H54 (cell line): ENCODE measurements at regions not wholly inside any gene's neighbourhood (a gene's known extent, or its start where the extent isn't known, plus 50 kb on each side); places are given as distances from the start of the nearest gene placed in this dataset.

Source experiments
- DNase-seq: peaks from one replicate; pipeline ENCODE4 v3.0.0; 2011; ENCODE audit warnings: low spot score, mixed read lengths; ENCODE audit not compliant: insufficient read length
- FAIRE-seq: peaks from 3 replicates; lab custom pipeline; 2011; peaks lifted over from hg19 to GRCh38; lab: Jason Lieb, UNC
- POLR2A ChIP-seq: IDR thresholded peaks from 2 replicates; pipeline ENCODE4 v1.6.1; 2011; ENCODE audit warnings: low read depth, mild to moderate bottlenecking, low read length

DNA sequence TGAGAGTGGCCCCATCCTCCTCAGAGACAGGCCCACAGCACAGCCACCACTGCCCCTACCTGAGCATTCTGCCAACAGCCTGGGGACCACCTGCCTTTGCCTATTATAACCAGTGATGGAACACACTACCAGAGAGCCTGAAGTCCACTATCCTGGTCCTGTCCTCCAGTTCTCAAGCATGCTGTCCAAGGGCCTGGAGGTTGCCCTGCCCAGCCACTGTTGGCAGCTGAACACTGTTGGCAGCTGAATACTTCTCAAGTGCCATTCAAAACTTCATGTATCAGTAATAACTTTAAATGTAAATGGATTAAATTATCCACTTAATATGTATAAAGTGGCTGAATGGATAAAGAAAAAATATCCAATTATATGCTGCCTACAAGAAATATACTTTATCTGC is 194.3 kb upstream of the JADE1 start:
- FAIRE-seq, result no peak
- no peak for TF ChIP-seq POLR2A
- no peak for DNase-seq

DNA sequence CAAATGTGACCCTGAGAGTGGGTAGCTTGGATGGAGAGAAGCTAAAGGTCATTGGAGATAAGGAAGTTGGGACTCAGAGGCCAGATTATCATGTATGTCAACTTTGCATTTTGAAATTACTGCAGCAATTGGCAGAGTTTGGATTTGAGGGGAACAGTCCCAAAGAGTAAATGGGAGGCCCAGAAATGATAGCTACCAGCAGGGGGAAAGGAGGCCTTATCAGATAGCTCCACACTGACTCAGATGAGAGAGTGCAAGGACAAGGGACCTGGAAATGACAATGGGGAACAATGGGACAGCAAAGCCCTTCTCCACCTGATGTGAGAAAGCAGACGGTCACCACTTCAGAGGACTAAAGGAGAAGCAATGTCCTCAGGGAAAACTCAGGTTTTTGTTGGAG is 201.5 kb upstream of the JADE1 start:
- DNase-seq, result no peak
- no peak for FAIRE-seq
- TF ChIP-seq POLR2A, result no peak

DNA sequence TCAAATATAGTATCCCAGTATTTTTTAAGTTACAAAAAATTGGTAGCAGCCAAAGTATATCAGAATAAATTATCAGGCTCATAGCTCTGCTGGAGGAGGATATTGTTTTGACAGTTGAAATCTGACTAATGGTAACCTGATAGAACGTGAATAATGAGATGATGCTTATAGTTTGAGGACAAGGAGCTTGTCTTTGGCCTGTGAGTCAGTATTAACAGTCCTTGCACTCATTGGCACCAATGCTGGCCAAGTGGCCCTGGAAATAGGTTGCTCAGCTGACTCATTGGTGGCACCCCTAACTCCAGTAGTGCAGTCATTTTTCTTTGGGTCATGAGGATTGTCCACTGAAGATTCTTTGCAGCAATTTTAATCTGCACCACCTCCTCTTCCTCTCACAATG is 203.3 kb upstream of the JADE1 start:
- no peak for TF ChIP-seq POLR2A

GRCh38 chr4:128604840-128605239 is 204.7 kb upstream of the JADE1 start:
- FAIRE-seq (no peak), DNase-seq (no peak)
- no peak for TF ChIP-seq POLR2A

More for the DNA sequence above, 203.3 kb upstream of the JADE1 start:
- peak; percentile 71 for FAIRE-seq
- DNase-seq, result peak; percentile 15

- no peak for FAIRE-seq
- DNase-seq, result no peak
- no peak for TF ChIP-seq POLR2A
These were observed 205.3 kb upstream of the JADE1 start for GRCh38 chr4:128604204-128604603.

DNA sequence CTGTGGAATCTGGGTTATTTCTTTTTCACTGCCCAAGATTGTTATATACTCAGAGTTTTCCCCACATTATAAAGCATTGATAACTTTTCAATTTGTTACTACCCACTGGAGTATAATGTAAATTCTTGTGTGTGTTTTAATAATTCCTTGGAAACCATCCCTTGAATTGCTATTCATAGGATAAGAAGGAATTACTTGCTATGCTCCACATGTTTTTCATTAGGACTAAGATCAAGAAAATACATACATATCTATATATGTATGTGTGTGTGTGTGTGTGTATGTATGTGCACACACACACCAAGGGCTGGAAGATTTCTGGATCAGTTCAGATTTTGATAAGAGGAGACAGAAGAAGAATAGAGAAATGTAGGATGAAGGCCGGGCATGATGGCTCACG is 206.4 kb upstream of the JADE1 start:
- FAIRE-seq (no peak), DNase-seq (no peak)
- no peak for TF ChIP-seq POLR2A

- FAIRE-seq, result no peak
- no peak for TF ChIP-seq POLR2A
- DNase-seq, result no peak
These were observed 207.4 kb upstream of the JADE1 start for GRCh38 chr4:128601991-128602695.

- TF ChIP-seq POLR2A, result no peak
- DNase-seq, result peak; percentile 55
- FAIRE-seq, result peak; percentile 84
These were observed 208.3 kb upstream of the JADE1 start for GRCh38 chr4:128600996-128601871.

DNA sequence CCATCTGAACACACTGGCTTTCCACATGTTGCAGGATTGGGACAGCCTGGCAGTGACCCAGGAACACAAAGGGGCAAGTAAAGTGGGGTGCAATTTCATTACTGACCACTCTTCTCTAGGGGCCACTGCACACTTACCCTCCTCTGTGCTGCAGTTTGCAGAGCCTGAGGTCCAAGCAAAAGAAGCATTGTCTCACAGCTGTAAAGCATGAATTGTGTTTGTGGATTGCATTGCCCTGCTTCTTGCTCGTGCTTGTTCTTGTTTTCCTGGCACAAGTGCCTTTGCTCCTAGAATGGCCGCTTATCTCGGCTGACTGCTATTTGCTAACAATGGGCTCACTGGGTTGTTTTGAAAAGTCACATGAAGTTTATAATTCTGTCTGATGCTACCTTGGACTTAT is 209.1 kb upstream of the JADE1 start:
- DNase-seq (no peak), FAIRE-seq (no peak)
- TF ChIP-seq POLR2A, result no peak

- DNase-seq (no peak), FAIRE-seq (no peak)
- TF ChIP-seq POLR2A, result no peak
These were observed 212.0 kb upstream of the JADE1 start for GRCh38 chr4:128597500-128597899.

DNA sequence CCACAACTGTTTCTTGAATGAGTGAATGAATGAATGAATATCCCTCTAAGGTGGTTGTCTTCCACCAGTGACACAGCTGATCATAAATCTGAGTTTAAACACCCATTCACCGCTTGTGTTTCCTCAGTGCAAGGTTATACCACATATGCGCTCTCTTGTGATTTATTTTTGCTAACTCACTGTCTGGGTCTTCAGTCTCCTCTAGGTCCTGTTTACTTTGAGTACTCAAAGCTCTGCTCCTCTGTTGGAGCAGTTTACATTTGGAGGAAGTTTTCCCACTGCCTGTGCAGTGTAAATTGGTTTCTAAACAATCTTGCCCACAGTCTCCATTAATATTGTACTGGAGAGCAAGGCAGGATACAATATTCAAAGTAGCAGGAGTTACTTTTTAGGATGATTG is 212.6 kb upstream of the JADE1 start:
- DNase-seq (no peak), FAIRE-seq (no peak)
- TF ChIP-seq POLR2A, result no peak

- no peak for FAIRE-seq
- TF ChIP-seq POLR2A, result no peak
These were observed 213.4 kb upstream of the JADE1 start for GRCh38 chr4:128596115-128596514.

GRCh38 chr4:128591482-128591881 is 218.0 kb upstream of the JADE1 start:
- DNase-seq (no peak), FAIRE-seq (no peak)
- TF ChIP-seq POLR2A, result no peak

More at GRCh38 chr4:128596115-128596514, 213.4 kb upstream of the JADE1 start:
- no peak for DNase-seq

DNA sequence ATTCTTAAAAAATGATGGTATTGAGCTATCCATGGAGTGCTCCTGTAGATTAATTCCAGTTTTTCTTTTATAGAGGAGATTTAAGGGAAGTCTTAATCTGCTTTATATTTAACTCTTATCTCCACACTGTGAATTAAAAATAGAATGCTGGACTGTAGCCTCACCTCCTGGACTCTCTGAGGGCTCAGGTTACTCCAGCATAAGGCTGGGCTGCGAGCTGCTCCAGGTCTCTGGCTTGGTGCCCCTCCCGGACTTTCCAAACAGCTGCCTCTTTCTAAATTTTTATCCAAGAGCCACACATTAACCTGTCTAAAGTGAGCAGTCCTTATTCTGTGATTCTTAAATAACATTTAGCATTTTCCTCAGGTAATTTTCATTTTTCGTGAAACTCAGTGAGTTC is 218.7 kb upstream of the JADE1 start:
- TF ChIP-seq POLR2A, result no peak
- no peak for DNase-seq
- FAIRE-seq, result no peak
